ENCODE measurements at regions not wholly inside any gene's neighbourhood (a gene's known extent, or its start where the extent isn't known, plus 50 kb on each side); places are given as distances from the start of the nearest gene placed in this dataset.

DNA sequence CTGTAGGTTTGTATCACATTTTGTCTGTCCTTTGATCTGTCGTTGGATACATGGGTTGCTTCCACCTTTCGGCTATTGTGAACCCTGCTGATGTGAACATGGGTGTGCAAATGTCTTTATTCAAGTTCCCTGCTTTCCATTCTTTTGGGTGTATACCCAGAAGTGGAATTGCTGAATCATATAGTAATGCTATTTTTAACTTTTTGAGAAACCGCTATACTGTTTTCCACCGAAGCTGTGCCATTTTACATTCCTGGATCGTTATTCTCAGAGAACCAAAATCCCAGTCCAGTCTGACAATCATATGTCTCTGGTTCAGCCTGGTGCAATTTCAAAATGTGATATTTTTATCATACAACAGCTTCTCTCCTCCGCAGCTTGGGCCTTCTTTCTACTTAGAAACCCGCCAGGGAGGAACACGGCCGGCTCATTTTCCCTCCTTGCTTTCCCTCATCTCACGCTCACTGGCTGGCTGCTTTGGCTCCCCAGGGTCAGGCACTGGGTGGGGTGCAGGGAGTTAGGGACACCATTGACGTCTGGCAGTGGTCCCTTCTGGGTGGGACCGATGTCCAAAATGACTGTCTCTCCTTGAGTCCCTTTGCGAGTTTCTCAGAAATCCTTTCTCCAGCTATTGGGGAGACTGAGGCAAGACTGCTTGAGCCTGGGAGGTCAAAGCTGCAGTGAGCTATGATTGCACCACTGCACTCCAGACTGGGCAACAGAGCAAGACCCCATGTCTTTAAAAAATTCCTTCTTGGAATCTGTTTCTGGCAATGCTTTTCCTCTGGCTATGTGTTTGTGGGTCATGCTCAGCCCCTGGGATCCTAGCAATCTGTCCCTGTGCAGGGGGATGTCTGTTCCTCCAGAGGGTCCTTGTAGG, 73.5 kb upstream of the AKT3 start:
- Mint-ChIP-seq H3K4me3 (no peak overlapping the region), H3K27ac (no peak overlapping the region), H3K36me3 (no peaks in the 10 kb centered on the region), H3K27me3 (ENCODE audit: low read depth in 2 of 2) (peaks cover 9 to 55% of the 10 kb centered on the region in 2 donors), H3K9me3 (no peaks in the 10 kb centered on the region), H3K4me1 (no peaks in the 10 kb centered on the region)
- ATAC-seq = no peak
- intact Hi-C loops (cut with micrococcal nuclease) = no loop called here
- Histone ChIP-seq H3K27me3 (ENCODE audit: control insufficient read depth, insufficient read depth, low read length) (peaks cover 3% of the 10 kb centered on the region), H3K4me1 (ENCODE audit: control insufficient read depth, insufficient read depth, low read length) (no peaks in the 10 kb centered on the region), H3K36me3 (ENCODE audit: control insufficient read depth, insufficient read depth, low read length) (no peaks in the 10 kb centered on the region), H3K27ac (ENCODE audit: low read length) (no peak overlapping the region), H3K9me3 (ENCODE audit: control insufficient read depth, insufficient read depth, low read length) (no peaks in the 10 kb centered on the region), H3K4me3 (ENCODE audit: low read length) (no peak overlapping the region)
- 87% methylated on average over 12 of the region's 13 CpGs for WGBS (ENCODE audit: insufficient coverage)
- DNase-seq = no peak
- TF ChIP-seq, protein P1, sequence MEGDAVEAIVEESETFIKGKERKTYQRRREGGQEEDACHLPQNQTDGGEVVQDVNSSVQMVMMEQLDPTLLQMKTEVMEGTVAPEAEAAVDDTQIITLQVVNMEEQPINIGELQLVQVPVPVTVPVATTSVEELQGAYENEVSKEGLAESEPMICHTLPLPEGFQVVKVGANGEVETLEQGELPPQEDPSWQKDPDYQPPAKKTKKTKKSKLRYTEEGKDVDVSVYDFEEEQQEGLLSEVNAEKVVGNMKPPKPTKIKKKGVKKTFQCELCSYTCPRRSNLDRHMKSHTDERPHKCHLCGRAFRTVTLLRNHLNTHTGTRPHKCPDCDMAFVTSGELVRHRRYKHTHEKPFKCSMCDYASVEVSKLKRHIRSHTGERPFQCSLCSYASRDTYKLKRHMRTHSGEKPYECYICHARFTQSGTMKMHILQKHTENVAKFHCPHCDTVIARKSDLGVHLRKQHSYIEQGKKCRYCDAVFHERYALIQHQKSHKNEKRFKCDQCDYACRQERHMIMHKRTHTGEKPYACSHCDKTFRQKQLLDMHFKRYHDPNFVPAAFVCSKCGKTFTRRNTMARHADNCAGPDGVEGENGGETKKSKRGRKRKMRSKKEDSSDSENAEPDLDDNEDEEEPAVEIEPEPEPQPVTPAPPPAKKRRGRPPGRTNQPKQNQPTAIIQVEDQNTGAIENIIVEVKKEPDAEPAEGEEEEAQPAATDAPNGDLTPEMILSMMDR (IDR thresholded peaks at IDR 0.05) = no peak

DNA sequence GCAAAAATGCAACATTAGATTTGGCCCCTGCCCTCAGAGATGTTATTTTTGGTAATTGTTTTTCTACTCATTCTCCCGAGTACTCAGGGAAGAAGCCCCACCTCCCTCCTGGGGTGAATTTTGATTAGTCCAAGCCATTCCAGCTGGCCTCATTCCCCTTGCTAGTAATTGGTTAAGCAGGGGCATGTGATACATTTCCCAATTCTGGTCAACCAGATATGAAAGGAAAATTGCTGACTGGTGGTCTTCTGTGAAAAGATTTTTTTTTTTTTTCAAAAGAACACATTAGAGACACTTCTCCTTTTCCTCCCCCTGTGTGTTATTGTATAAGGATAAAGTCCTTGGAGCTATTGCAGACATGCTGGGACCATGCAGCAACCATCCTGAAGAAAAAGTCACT, 71.1 kb upstream of the AKT3 start:
- Mint-ChIP-seq H3K27me3 (ENCODE audit: low read depth in 2 of 2) (peaks cover 29 to 76% of the 10 kb centered on the region in 2 donors), H3K27ac (no peak overlapping the region), H3K36me3 (no peaks in the 10 kb centered on the region), H3K9me3 (no peaks in the 10 kb centered on the region), H3K4me3 (no peak overlapping the region), H3K4me1 (peaks cover 18% of the 10 kb centered on the region in 2 donors)
- Histone ChIP-seq H3K36me3 (ENCODE audit: control insufficient read depth, insufficient read depth, low read length) (no peaks in the 10 kb centered on the region), H3K27ac (ENCODE audit: low read length) (no peak overlapping the region), H3K9me3 (ENCODE audit: control insufficient read depth, insufficient read depth, low read length) (no peaks in the 10 kb centered on the region), H3K27me3 (ENCODE audit: control insufficient read depth, insufficient read depth, low read length) (peaks cover 21% of the 10 kb centered on the region), H3K4me1 (ENCODE audit: control insufficient read depth, insufficient read depth, low read length) (peaks cover 13% of the 10 kb centered on the region), H3K4me3 (ENCODE audit: low read length) (no peak overlapping the region)
- intact Hi-C loops (cut with micrococcal nuclease) = no loop called here
- TF ChIP-seq, protein P1 (IDR thresholded peaks at IDR 0.05) = no peak
- ATAC-seq (no peak), DNase-seq (no peak)
- WGBS (ENCODE audit: insufficient coverage) = no CpG with 5 or more reads among the region's 1 CpG

DNA sequence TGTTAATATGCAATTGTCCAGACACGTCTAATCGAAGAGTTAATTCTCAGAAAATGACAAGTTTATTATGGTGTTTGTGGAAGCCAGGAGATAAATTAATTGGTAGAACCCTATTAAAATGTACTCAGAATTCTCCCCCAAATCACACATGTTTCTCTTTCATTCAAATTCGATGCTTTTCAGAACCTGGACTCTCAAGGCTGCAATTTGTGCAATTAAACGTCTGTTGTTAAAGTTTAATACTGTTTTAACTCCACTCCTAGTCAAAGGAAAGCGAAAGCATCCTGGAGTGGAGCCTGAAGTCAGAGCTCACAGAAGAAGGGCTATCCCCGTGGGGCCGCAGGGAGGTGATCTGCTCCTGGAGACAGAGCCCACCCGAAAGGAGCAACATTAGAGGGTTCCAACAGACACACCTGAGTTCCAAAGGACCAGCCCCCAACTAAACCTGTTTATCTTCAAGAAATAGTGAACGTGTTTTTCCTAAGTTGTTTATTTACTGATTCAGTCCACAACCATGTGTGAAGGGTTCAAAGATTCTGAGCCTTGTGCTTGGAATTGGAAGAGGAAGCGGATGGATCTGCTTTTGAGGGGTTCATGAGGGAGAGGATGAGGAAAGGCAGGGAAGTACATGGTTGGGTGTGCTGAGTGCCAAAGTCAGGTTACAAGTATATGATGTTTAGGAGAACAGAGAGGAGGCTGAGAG, 68.0 kb upstream of the AKT3 start:
- Mint-ChIP-seq H3K27me3 (ENCODE audit: low read depth in 2 of 2) (peaks cover 34 to 81% of the 10 kb centered on the region in 2 donors), H3K27ac (peak overlapping the region in 1 of 2 donors; percentile 39), H3K36me3 (no peaks in the 10 kb centered on the region), H3K4me3 (peak overlapping the region; percentile 87), H3K4me1 (peaks cover 18% of the 10 kb centered on the region in 2 donors), H3K9me3 (no peaks in the 10 kb centered on the region)
- no peak overlapping the region for H3K27ac ChIP-seq (ENCODE audit: low read length)
- no peaks in the 10 kb centered on the region for H3K36me3 ChIP-seq (ENCODE audit: control insufficient read depth, insufficient read depth, low read length)
- H3K27me3 ChIP-seq (ENCODE audit: control insufficient read depth, insufficient read depth, low read length) = peaks cover 31% of the 10 kb centered on the region
- DNase-seq = peak in 1 of 2 donors; percentile 18
- intact Hi-C loops (cut with micrococcal nuclease) = no loop called here
- H3K4me3 ChIP-seq (ENCODE audit: low read length) = peak overlapping the region; percentile 35
- ATAC-seq = peak in 1 of 3 donors; percentile 43
- peaks cover 13% of the 10 kb centered on the region for H3K4me1 ChIP-seq (ENCODE audit: control insufficient read depth, insufficient read depth, low read length)
- WGBS (ENCODE audit: insufficient coverage) = 47% methylated on average over 8 of the region's 10 CpGs
- no peaks in the 10 kb centered on the region for H3K9me3 ChIP-seq (ENCODE audit: control insufficient read depth, insufficient read depth, low read length)
- TF ChIP-seq, protein P1 (IDR thresholded peaks at IDR 0.05) = no peak

Data from natural killer cell (primary cell).